Activated CD4-positive, alpha-beta T cell treated with anti-CD3 and anti-CD28 coated beads, Interleukin-2, amount 10 ng/mL, durations not matched to agents 7 days and 5 days (primary cell): ENCODE measurements at regions not wholly inside any gene's neighbourhood (a gene's known extent, or its start where the extent isn't known, plus 50 kb on each side); places are given as distances from the start of the nearest gene placed in this dataset.

Experiments
- CTCF ChIA-PET: fragments of 350-600 bp; sonication (Branson Sonifier 250); formaldehyde crosslinking; loops from one replicate; lab custom pipeline; 2021; ENCODE audit warnings: antibody characterized with exemption; lab: Charles Lee
- POLR2A ChIA-PET: fragments of 350-600 bp; sonication (Branson Sonifier 250); formaldehyde crosslinking; loops from one replicate; lab custom pipeline; 2021; ENCODE audit warnings: antibody characterized with exemption; lab: Charles Lee
- DNase-seq: peaks from one replicate; pipeline ENCODE4 v3.0.0-alpha.2; 2020
- H3K27ac Mint-ChIP-seq: one replicate; pipeline ENCODE4 v1.8.0; 2021; ENCODE audit warnings: mild to moderate bottlenecking, moderate library complexity, mixed read lengths
- H3K27me3 Mint-ChIP-seq: one replicate; pipeline ENCODE4 v1.8.0; 2021; ENCODE audit warnings: mixed read lengths
- H3K36me3 Mint-ChIP-seq: one replicate; pipeline ENCODE4 v1.8.0; 2021; ENCODE audit warnings: low read depth, mixed read lengths
- H3K4me1 Mint-ChIP-seq: one replicate; pipeline ENCODE4 v1.8.0; 2021; ENCODE audit warnings: mixed read lengths
- H3K4me3 Mint-ChIP-seq: one replicate; pipeline ENCODE4 v1.8.0; 2021; ENCODE audit warnings: mild to moderate bottlenecking, moderate library complexity, mixed read lengths
- H3K9me3 Mint-ChIP-seq: one replicate; pipeline ENCODE4 v1.8.0; 2021; ENCODE audit warnings: mixed read lengths

GRCh38 chr2:104040771-104041170 lies 813.1 kb upstream of the POU3F3 start:
- ChIA-PET CTCF (no interaction called here), POLR2A (no interaction called here)
- H3K27me3 Mint-ChIP-seq: no peaks in the 10 kb centered on the region
- no peaks in the 10 kb centered on the region for H3K4me1 Mint-ChIP-seq
- no peak overlapping the region for H3K4me3 Mint-ChIP-seq
- H3K27ac Mint-ChIP-seq: no peak overlapping the region
- no peaks in the 10 kb centered on the region for H3K9me3 Mint-ChIP-seq
- no peak for DNase-seq
- H3K36me3 Mint-ChIP-seq: no peaks in the 10 kb centered on the region

- DNase-seq: no peak
- Mint-ChIP-seq H3K9me3 (no peaks in the 10 kb centered on the region), H3K36me3 (no peaks in the 10 kb centered on the region), H3K27me3 (no peaks in the 10 kb centered on the region), H3K4me3 (no peak overlapping the region), H3K4me1 (no peaks in the 10 kb centered on the region), H3K27ac (no peak overlapping the region)
- ChIA-PET POLR2A (no interaction called here), CTCF (no interaction called here)
Observed at GRCh38 chr2:104041351-104041750, 812.6 kb upstream of the POU3F3 start.

GRCh38 chr2:104043864-104044263 lies 810.1 kb upstream of the POU3F3 start:
- no peaks in the 10 kb centered on the region for H3K9me3 Mint-ChIP-seq
- no peak overlapping the region for H3K4me3 Mint-ChIP-seq
- H3K36me3 Mint-ChIP-seq: no peaks in the 10 kb centered on the region
- no peak for DNase-seq
- H3K27ac Mint-ChIP-seq: no peak overlapping the region
- H3K4me1 Mint-ChIP-seq: no peaks in the 10 kb centered on the region
- no peaks in the 10 kb centered on the region for H3K27me3 Mint-ChIP-seq
- CTCF ChIA-PET: no interaction called here
- POLR2A ChIA-PET: no interaction called here

GRCh38 chr2:104045071-104045470 lies 808.8 kb upstream of the POU3F3 start:
- ChIA-PET CTCF (no interaction called here), POLR2A (no interaction called here)
- DNase-seq: no peak
- Mint-ChIP-seq H3K36me3 (no peaks in the 10 kb centered on the region), H3K27me3 (no peaks in the 10 kb centered on the region), H3K4me3 (no peak overlapping the region), H3K27ac (no peak overlapping the region), H3K9me3 (no peaks in the 10 kb centered on the region), H3K4me1 (no peaks in the 10 kb centered on the region)

GRCh38 chr2:104046466-104046865 lies 807.4 kb upstream of the POU3F3 start:
- POLR2A ChIA-PET: no interaction called here
- no peaks in the 10 kb centered on the region for H3K4me1 Mint-ChIP-seq

GRCh38 chr2:104047516-104047915 lies 806.4 kb upstream of the POU3F3 start:
- H3K27ac Mint-ChIP-seq: no peak overlapping the region
- ChIA-PET CTCF (no interaction called here), POLR2A (no interaction called here)
- no peak overlapping the region for H3K4me3 Mint-ChIP-seq
- DNase-seq: no peak
- no peaks in the 10 kb centered on the region for H3K27me3 Mint-ChIP-seq
- H3K9me3 Mint-ChIP-seq: no peaks in the 10 kb centered on the region
- H3K4me1 Mint-ChIP-seq: no peaks in the 10 kb centered on the region
- no peaks in the 10 kb centered on the region for H3K36me3 Mint-ChIP-seq

More at GRCh38 chr2:104046466-104046865, 807.4 kb upstream of the POU3F3 start:
- Mint-ChIP-seq H3K36me3 (no peaks in the 10 kb centered on the region), H3K4me3 (no peak overlapping the region), H3K9me3 (no peaks in the 10 kb centered on the region), H3K27me3 (no peaks in the 10 kb centered on the region), H3K27ac (no peak overlapping the region)
- CTCF ChIA-PET: no interaction called here
- DNase-seq: no peak

GRCh38 chr2:104049438-104049837 lies 804.5 kb upstream of the POU3F3 start:
- no peaks in the 10 kb centered on the region for H3K36me3 Mint-ChIP-seq
- no peak for DNase-seq
- H3K4me1 Mint-ChIP-seq: no peaks in the 10 kb centered on the region
- H3K4me3 Mint-ChIP-seq: no peak overlapping the region
- ChIA-PET CTCF (interaction anchor here (0.5 kb wide), 1 partner anchor 50 kb away, joined by 3 read pairs; no protein-coding TSS in a partner anchor), POLR2A (no interaction called here)
- no peak overlapping the region for H3K27ac Mint-ChIP-seq
- H3K9me3 Mint-ChIP-seq: no peaks in the 10 kb centered on the region
- no peaks in the 10 kb centered on the region for H3K27me3 Mint-ChIP-seq

GRCh38 chr2:104049981-104050380 lies 803.9 kb upstream of the POU3F3 start:
- H3K36me3 Mint-ChIP-seq: no peaks in the 10 kb centered on the region
- no peak overlapping the region for H3K4me3 Mint-ChIP-seq
- no peak overlapping the region for H3K27ac Mint-ChIP-seq
- CTCF ChIA-PET: no interaction called here
- no peaks in the 10 kb centered on the region for H3K27me3 Mint-ChIP-seq
- H3K9me3 Mint-ChIP-seq: no peaks in the 10 kb centered on the region
- no peak for DNase-seq
- POLR2A ChIA-PET: no interaction called here
- no peaks in the 10 kb centered on the region for H3K4me1 Mint-ChIP-seq

GRCh38 chr2:104050656-104051242 lies 803.2 kb upstream of the POU3F3 start:
- H3K9me3 Mint-ChIP-seq: no peaks in the 10 kb centered on the region
- ChIA-PET POLR2A (no interaction called here), CTCF (no interaction called here)
- no peaks in the 10 kb centered on the region for H3K36me3 Mint-ChIP-seq
- H3K27me3 Mint-ChIP-seq: no peaks in the 10 kb centered on the region
- no peaks in the 10 kb centered on the region for H3K4me1 Mint-ChIP-seq
- no peak overlapping the region for H3K27ac Mint-ChIP-seq
- H3K4me3 Mint-ChIP-seq: no peak overlapping the region
- no peak for DNase-seq

- Mint-ChIP-seq H3K4me1 (no peaks in the 10 kb centered on the region), H3K9me3 (no peaks in the 10 kb centered on the region), H3K27me3 (no peaks in the 10 kb centered on the region), H3K27ac (no peak overlapping the region), H3K36me3 (no peaks in the 10 kb centered on the region), H3K4me3 (no peak overlapping the region)
- POLR2A ChIA-PET: no interaction called here
- CTCF ChIA-PET: no interaction called here
- no peak for DNase-seq
Observed at GRCh38 chr2:104051766-104052165, 802.1 kb upstream of the POU3F3 start.

- no peak overlapping the region for H3K27ac Mint-ChIP-seq
- no peaks in the 10 kb centered on the region for H3K9me3 Mint-ChIP-seq
- POLR2A ChIA-PET: interaction anchor here (0.6 kb wide), 1 partner anchor 966 kb away, joined by 8 read pairs; no protein-coding TSS in a partner anchor
- H3K27me3 Mint-ChIP-seq: no peaks in the 10 kb centered on the region
- no peak overlapping the region for H3K4me3 Mint-ChIP-seq
- CTCF ChIA-PET: no interaction called here
- no peaks in the 10 kb centered on the region for H3K36me3 Mint-ChIP-seq
- H3K4me1 Mint-ChIP-seq: no peaks in the 10 kb centered on the region
- DNase-seq: no peak
Observed at GRCh38 chr2:104052356-104052755, 801.6 kb upstream of the POU3F3 start.

GRCh38 chr2:104056451-104056850 lies 797.5 kb upstream of the POU3F3 start:
- ChIA-PET POLR2A (no interaction called here), CTCF (no interaction called here)
- H3K36me3 Mint-ChIP-seq: no peaks in the 10 kb centered on the region
- no peak overlapping the region for H3K4me3 Mint-ChIP-seq
- no peak for DNase-seq
- no peaks in the 10 kb centered on the region for H3K9me3 Mint-ChIP-seq
- no peak overlapping the region for H3K27ac Mint-ChIP-seq
- H3K4me1 Mint-ChIP-seq: no peaks in the 10 kb centered on the region
- H3K27me3 Mint-ChIP-seq: no peaks in the 10 kb centered on the region

GRCh38 chr2:104068665-104069064 lies 785.2 kb upstream of the POU3F3 start:
- Mint-ChIP-seq H3K4me3 (no peak overlapping the region), H3K36me3 (no peaks in the 10 kb centered on the region), H3K27me3 (no peaks in the 10 kb centered on the region), H3K9me3 (no peaks in the 10 kb centered on the region), H3K27ac (no peak overlapping the region), H3K4me1 (no peaks in the 10 kb centered on the region)
- no peak for DNase-seq
- ChIA-PET CTCF (no interaction called here), POLR2A (no interaction called here)

- no peak overlapping the region for H3K4me3 Mint-ChIP-seq
- H3K36me3 Mint-ChIP-seq: no peaks in the 10 kb centered on the region
- ChIA-PET POLR2A (no interaction called here), CTCF (no interaction called here)
- no peaks in the 10 kb centered on the region for H3K4me1 Mint-ChIP-seq
- no peaks in the 10 kb centered on the region for H3K27me3 Mint-ChIP-seq
- no peak overlapping the region for H3K27ac Mint-ChIP-seq
- no peak for DNase-seq
- H3K9me3 Mint-ChIP-seq: no peaks in the 10 kb centered on the region
Observed at GRCh38 chr2:104077573-104077972, 776.3 kb upstream of the POU3F3 start.
